Lung (tissue), 11 donors: ENCODE measurements at regions not wholly inside any gene's neighbourhood (a gene's known extent, or its start where the extent isn't known, plus 50 kb on each side); places are given as distances from the start of the nearest gene placed in this dataset.

Experiments
- ATAC-seq: fragments of 200-7000 bp; cut with Tn5 transposase; one replicate; pipeline ENCODE4 v1.9.1; 2020; ENCODE audit warnings: moderate number of reproducible peaks; ENCODE audit not compliant: insufficient read depth, low FRiP score
- DNase-seq, 3 donors: peaks; one replicate each; pipeline ENCODE4 v3.0.0-alpha.2; 2013 to 2017
- H3K27ac ChIP-seq, 2 donors: one replicate each; pipeline ENCODE4 v1.5.1; 2013; ENCODE audit warnings: mild to moderate bottlenecking in 2 of 2, moderate library complexity in 2 of 2, control low read depth in 1 of 2, inconsistent platforms in 1 of 2, low read depth in 1 of 2, low read length in 1 of 2
- H3K27me3 ChIP-seq, 3 donors: one replicate each; pipeline ENCODE4 v1.5.1; 2013; ENCODE audit warnings: low read length in 2 of 3; ENCODE audit not compliant: control insufficient read depth in 3 of 3, insufficient read depth in 3 of 3
- H3K36me3 ChIP-seq, 4 donors: one replicate each; pipeline ENCODE4 v1.5.1; 2013; ENCODE audit warnings: low read length in 4 of 4, mild to moderate bottlenecking in 1 of 4, moderate library complexity in 1 of 4; ENCODE audit not compliant: control insufficient read depth in 4 of 4, insufficient read depth in 4 of 4
- H3K4me1 ChIP-seq, 5 donors: one replicate each; pipeline ENCODE4 v1.5.1; 2013; ENCODE audit warnings: low read length in 5 of 5, mild to moderate bottlenecking in 2 of 5, moderate library complexity in 1 of 5; ENCODE audit not compliant: control insufficient read depth in 5 of 5, insufficient read depth in 5 of 5
- H3K4me3 ChIP-seq: one replicate; pipeline ENCODE4 v1.5.1; 2013; ENCODE audit warnings: mild to moderate bottlenecking, control low read depth, moderate library complexity
- H3K9ac ChIP-seq, 2 donors: one replicate each; pipeline ENCODE4 v1.5.1; 2013; ENCODE audit warnings: low read length in 2 of 2, control low read depth in 1 of 2; ENCODE audit not compliant: insufficient read depth in 1 of 2
- H3K9me3 ChIP-seq, 4 donors: one replicate each; pipeline ENCODE4 v1.5.1; 2013; ENCODE audit warnings: low read length in 3 of 4, mild to moderate bottlenecking in 1 of 4, moderate library complexity in 1 of 4; ENCODE audit not compliant: control insufficient read depth in 4 of 4, insufficient read depth in 3 of 4
- WGBS, 2 donors: extraction: QIAGEN DNeasy Blood & Tissue Kit; methylation state at CpG; one replicate each; pipeline ENCODE4 v1.1.7; 2013; 5-methylcytosine and 5-hydroxymethylcytosine counted together
- TF ChIP-seq, protein P1 (sequence below): IDR thresholded peaks from 2 replicates; pipeline ENCODE4 v1.5.1; 2012; ENCODE audit warnings: mild to moderate bottlenecking; ENCODE audit errors: control extremely low read depth, extremely low read depth
- donor health status: control.
- donor health status: control.
- donor health status: Bipolar disorder and iron deficiency.
- donor health status: healthy.
- donor health status: DM: yes; HTN: yes; CAD: no.

DNA sequence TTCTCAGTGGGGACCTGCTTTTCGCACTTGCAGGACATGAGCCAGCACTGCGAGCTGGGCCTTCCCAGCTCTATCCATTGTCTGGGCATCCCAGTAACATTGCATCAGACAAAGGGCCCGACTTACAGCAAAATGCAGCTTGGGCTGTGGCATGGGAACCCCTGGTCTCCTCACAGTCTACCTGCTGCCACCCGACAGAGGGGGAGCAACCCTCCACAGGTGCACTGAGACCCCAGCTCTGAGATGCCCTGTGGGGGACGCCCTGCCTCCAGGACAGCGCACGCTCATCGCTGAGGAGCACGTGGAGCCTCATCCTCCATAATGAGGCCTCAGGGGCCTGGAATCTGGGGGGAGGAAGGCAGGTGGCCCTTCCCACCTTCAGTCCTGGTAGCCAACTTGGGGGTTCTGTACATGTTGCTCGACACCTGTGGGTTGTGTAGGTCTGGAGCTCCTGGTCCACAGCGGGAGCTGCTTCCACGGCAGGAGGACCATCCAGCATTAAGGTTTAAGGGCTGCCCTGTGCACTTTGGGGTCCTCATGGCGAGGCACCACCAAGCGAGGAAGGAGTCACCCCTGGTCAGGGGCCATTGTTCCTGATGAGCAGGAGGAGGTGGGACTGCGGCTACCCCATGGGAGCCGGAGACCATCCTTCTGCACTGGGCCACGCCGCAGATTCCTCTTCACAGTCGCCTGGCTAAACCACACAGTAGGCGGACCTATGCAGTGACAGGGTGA, 376.5 kb upstream of the IRX1 start:
- H3K4me3 ChIP-seq, result no peak overlapping the region
- H3K4me1 ChIP-seq, result no peaks in the 10 kb centered on the region
- H3K9me3 ChIP-seq, result peaks cover 0 to 2% (median 0%) of the 10 kb centered on the region in 4 donors
- DNase-seq, result no peak
- WGBS, 2 donors, result 85 to 86% methylated on average over 20 of the region's 20 CpGs
- H3K36me3 ChIP-seq, result no peaks in the 10 kb centered on the region
- no peak for ATAC-seq
- TF ChIP-seq, protein P1, sequence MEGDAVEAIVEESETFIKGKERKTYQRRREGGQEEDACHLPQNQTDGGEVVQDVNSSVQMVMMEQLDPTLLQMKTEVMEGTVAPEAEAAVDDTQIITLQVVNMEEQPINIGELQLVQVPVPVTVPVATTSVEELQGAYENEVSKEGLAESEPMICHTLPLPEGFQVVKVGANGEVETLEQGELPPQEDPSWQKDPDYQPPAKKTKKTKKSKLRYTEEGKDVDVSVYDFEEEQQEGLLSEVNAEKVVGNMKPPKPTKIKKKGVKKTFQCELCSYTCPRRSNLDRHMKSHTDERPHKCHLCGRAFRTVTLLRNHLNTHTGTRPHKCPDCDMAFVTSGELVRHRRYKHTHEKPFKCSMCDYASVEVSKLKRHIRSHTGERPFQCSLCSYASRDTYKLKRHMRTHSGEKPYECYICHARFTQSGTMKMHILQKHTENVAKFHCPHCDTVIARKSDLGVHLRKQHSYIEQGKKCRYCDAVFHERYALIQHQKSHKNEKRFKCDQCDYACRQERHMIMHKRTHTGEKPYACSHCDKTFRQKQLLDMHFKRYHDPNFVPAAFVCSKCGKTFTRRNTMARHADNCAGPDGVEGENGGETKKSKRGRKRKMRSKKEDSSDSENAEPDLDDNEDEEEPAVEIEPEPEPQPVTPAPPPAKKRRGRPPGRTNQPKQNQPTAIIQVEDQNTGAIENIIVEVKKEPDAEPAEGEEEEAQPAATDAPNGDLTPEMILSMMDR, result no peak
- no peaks in the 10 kb centered on the region for H3K27me3 ChIP-seq
- no peak overlapping the region for H3K9ac ChIP-seq
- H3K27ac ChIP-seq, result no peak overlapping the region

DNA sequence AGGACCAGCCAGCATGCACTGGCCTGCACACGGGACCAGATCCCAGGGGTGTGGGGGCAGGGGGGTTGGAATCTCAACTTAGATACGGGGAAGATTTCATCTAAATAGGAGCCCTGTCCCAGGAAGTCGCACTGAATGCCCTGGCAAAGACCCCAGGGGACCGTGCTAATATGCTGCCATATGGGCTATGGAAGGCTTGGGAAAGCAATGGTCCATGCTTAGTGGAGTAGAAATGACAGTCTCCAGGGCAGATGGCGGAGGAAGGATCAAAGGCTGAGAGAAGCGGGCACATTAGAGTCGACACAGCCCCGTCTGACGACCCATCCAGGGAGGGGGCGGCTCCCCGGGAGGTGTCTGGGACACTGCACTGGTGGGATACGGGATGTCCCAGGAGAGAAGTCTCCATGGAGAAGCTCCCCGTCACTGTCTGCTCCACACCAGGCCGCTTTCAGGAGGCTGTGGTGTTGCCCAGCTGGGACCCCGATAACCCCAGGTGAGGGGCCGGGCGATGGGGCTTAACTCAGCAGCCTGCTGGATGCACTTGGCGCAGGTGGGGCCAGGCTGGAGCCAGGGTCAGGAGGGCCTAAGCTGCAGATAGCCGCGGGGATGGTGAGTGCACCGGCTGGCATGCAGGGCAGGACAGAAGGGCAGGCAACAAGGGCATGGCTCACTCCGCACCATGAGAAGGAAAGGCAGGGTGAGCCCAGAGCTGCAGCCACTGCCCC, 377.7 kb upstream of the IRX1 start:
- H3K9me3 ChIP-seq, result peaks cover 0 to 2% (median 0%) of the 10 kb centered on the region in 4 donors
- no peaks in the 10 kb centered on the region for H3K36me3 ChIP-seq
- H3K27ac ChIP-seq, result no peak overlapping the region
- H3K4me1 ChIP-seq, result no peaks in the 10 kb centered on the region
- 84 to 86% methylated on average over 22 of the region's 22 CpGs for WGBS, 2 donors
- H3K4me3 ChIP-seq, result no peak overlapping the region
- H3K27me3 ChIP-seq, result no peaks in the 10 kb centered on the region
- ATAC-seq, result no peak
- no peak overlapping the region for H3K9ac ChIP-seq
- DNase-seq, result no peak
- TF ChIP-seq, protein P1, result no peak

DNA sequence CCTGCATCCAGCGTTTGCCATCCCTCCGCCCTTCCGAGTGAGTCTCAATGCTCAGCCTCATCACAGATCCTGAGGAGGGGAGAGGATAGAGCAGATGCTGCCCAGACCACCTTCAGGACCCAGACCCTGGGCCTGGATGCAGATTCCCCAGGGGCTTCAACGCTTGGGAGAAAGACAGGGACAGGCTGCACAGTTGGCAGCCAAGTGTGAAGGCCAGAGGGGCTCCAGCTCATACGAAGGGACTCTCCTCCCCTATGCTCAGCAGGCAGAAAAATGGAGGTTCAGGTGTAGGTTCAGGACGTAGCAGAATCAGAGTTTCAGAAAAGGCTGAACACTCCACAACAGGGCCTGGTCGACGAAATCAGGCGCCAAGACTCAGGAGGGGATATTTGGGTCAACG, 378.5 kb upstream of the IRX1 start:
- H3K4me1 ChIP-seq, result no peaks in the 10 kb centered on the region
- WGBS, 2 donors, result 82 to 86% methylated on average over 10 of the region's 10 CpGs
- no peak for ATAC-seq
- H3K27ac ChIP-seq, result no peak overlapping the region
- no peak overlapping the region for H3K9ac ChIP-seq
- peaks cover 0 to 5% (median 0%) of the 10 kb centered on the region in 4 donors for H3K9me3 ChIP-seq
- no peak for DNase-seq
- H3K36me3 ChIP-seq, result no peaks in the 10 kb centered on the region
- no peaks in the 10 kb centered on the region for H3K27me3 ChIP-seq
- no peak overlapping the region for H3K4me3 ChIP-seq
- TF ChIP-seq, protein P1, result no peak
